ENCODE measurements at regions not wholly inside any gene's neighbourhood (a gene's known extent, or its start where the extent isn't known, plus 50 kb on each side); places are given as distances from the start of the nearest gene placed in this dataset.

DNA sequence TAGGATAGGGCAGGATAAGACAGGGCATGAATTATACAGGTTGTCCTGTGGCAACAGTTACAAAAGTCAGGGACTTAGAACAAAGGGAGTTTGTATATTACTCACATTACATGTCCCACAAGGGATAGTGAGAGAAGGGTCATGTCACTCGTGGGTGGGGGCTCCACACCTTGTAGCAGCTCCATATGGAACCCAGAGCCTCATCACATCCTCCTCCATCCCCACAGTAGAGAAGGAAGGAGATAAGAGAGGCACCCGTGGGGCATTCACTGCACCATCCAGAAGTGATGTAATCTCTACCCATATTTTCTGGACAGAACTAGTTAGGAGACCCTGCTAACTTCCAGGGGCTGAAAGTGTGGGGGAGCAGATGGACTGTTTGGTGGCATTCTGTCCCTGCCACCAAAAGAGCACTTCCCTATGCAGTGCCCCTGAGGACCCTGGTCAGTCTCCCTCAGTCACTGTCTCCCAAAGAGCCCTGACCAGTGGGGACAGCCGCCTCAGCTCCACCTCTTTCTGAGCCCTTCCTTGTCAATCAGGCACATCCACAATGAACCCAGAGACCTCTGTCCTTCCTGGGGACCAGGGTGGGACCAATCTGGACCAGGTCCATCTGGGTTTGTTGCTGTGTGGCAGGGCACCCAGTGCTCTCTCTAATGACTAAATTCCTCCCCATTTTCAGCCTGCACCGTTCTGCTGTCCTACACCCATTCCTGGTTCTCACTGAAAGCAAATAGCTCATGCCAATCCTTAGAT, 154.8 kb upstream of the ETV3 start:
- no peak overlapping the region for H3K27ac Mint-ChIP-seq
- ATAC-seq (no peak), DNase-seq (ENCODE audit: low spot score) (no peak)
- Histone ChIP-seq H3K27ac (ENCODE audit: low read depth) (no peak overlapping the region), H3K36me3 (ENCODE audit: insufficient read depth) (no peaks in the 10 kb centered on the region), H3K4me1 (ENCODE audit: insufficient read depth) (no peaks in the 10 kb centered on the region), H3K4me3 (no peak overlapping the region), H3K79me2 (replicated peaks; ENCODE audit: insufficient read depth) (no peaks in the 10 kb centered on the region), H3F3A (replicated peaks; ENCODE audit: low read depth) (no peaks in the 10 kb centered on the region), H3K27me3 (ENCODE audit: insufficient read depth) (no peaks in the 10 kb centered on the region), H2AFZ (no peak overlapping the region), H3K4me2 (no peak overlapping the region), H4K20me1 (replicated peaks; ENCODE audit: insufficient read depth) (no peaks in the 10 kb centered on the region), H3K9me2 (ENCODE audit: insufficient read depth) (peaks cover 4% of the 10 kb centered on the region; the same call in 1 of the 2 replicates)
- H3K27me3 Mint-ChIP-seq (ENCODE audit: insufficient read depth, low read depth, poor library complexity) = peaks cover 6% of the 10 kb centered on the region
- no peaks in the 10 kb centered on the region; the same call in 2 of the 3 replicates for H3K4me1 Mint-ChIP-seq
- no peaks in the 10 kb centered on the region; the same call in 2 of the 3 replicates for H3K36me3 Mint-ChIP-seq (ENCODE audit: low read depth)
- H3K4me3 Mint-ChIP-seq = no peak overlapping the region
- peaks cover 2% of the 10 kb centered on the region; the same call in 2 of the 3 replicates for H3K9me3 Mint-ChIP-seq
- TF ChIP-seq CTCF (conservative IDR thresholded peaks at IDR 0.05; ENCODE audit: low read depth in 2 of 2) (no peak), STAT1 (IDR thresholded peaks at IDR 0.05; ENCODE audit: unreplicated experiment) (no peak), ETS1 (IDR thresholded peaks at IDR 0.05) (no peak), ZNF331 (CRISPR knock-in tag; IDR thresholded peaks at IDR 0.05; ENCODE audit: low read depth) (no peak)
- TF ChIP-seq, protein P1, sequence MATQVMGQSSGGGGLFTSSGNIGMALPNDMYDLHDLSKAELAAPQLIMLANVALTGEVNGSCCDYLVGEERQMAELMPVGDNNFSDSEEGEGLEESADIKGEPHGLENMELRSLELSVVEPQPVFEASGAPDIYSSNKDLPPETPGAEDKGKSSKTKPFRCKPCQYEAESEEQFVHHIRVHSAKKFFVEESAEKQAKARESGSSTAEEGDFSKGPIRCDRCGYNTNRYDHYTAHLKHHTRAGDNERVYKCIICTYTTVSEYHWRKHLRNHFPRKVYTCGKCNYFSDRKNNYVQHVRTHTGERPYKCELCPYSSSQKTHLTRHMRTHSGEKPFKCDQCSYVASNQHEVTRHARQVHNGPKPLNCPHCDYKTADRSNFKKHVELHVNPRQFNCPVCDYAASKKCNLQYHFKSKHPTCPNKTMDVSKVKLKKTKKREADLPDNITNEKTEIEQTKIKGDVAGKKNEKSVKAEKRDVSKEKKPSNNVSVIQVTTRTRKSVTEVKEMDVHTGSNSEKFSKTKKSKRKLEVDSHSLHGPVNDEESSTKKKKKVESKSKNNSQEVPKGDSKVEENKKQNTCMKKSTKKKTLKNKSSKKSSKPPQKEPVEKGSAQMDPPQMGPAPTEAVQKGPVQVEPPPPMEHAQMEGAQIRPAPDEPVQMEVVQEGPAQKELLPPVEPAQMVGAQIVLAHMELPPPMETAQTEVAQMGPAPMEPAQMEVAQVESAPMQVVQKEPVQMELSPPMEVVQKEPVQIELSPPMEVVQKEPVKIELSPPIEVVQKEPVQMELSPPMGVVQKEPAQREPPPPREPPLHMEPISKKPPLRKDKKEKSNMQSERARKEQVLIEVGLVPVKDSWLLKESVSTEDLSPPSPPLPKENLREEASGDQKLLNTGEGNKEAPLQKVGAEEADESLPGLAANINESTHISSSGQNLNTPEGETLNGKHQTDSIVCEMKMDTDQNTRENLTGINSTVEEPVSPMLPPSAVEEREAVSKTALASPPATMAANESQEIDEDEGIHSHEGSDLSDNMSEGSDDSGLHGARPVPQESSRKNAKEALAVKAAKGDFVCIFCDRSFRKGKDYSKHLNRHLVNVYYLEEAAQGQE (IDR thresholded peaks at IDR 0.05; ENCODE audit: unreplicated experiment) = no peak

DNA sequence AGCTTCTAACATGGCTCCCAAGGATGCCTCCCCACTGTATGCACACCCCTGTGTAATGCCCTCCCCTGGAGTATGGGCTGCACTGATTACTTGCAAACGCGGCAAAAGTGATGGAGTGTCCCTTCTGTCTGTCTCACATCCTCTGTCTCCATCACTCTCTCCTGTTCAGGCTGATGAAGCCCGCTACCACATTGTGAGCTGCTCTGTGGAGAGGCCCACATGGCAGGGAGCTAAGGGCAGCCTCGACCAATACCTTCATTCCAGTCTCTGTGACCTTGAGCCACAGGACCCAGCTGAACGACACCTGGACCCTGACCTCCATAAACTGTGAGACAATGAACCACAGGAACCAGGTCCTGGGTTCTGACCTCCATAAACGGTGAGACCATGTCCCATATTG, 154.1 kb upstream of the ETV3 start:
- no peaks in the 10 kb centered on the region for H3K4me1 ChIP-seq (ENCODE audit: insufficient read depth)
- H3K4me1 Mint-ChIP-seq = no peaks in the 10 kb centered on the region; the same call in 2 of the 3 replicates
- H3K27ac Mint-ChIP-seq = no peak overlapping the region
- TF ChIP-seq JUNB (IDR thresholded peaks at IDR 0.05; ENCODE audit: unreplicated experiment) = no peak
- TF ChIP-seq, protein P2, sequence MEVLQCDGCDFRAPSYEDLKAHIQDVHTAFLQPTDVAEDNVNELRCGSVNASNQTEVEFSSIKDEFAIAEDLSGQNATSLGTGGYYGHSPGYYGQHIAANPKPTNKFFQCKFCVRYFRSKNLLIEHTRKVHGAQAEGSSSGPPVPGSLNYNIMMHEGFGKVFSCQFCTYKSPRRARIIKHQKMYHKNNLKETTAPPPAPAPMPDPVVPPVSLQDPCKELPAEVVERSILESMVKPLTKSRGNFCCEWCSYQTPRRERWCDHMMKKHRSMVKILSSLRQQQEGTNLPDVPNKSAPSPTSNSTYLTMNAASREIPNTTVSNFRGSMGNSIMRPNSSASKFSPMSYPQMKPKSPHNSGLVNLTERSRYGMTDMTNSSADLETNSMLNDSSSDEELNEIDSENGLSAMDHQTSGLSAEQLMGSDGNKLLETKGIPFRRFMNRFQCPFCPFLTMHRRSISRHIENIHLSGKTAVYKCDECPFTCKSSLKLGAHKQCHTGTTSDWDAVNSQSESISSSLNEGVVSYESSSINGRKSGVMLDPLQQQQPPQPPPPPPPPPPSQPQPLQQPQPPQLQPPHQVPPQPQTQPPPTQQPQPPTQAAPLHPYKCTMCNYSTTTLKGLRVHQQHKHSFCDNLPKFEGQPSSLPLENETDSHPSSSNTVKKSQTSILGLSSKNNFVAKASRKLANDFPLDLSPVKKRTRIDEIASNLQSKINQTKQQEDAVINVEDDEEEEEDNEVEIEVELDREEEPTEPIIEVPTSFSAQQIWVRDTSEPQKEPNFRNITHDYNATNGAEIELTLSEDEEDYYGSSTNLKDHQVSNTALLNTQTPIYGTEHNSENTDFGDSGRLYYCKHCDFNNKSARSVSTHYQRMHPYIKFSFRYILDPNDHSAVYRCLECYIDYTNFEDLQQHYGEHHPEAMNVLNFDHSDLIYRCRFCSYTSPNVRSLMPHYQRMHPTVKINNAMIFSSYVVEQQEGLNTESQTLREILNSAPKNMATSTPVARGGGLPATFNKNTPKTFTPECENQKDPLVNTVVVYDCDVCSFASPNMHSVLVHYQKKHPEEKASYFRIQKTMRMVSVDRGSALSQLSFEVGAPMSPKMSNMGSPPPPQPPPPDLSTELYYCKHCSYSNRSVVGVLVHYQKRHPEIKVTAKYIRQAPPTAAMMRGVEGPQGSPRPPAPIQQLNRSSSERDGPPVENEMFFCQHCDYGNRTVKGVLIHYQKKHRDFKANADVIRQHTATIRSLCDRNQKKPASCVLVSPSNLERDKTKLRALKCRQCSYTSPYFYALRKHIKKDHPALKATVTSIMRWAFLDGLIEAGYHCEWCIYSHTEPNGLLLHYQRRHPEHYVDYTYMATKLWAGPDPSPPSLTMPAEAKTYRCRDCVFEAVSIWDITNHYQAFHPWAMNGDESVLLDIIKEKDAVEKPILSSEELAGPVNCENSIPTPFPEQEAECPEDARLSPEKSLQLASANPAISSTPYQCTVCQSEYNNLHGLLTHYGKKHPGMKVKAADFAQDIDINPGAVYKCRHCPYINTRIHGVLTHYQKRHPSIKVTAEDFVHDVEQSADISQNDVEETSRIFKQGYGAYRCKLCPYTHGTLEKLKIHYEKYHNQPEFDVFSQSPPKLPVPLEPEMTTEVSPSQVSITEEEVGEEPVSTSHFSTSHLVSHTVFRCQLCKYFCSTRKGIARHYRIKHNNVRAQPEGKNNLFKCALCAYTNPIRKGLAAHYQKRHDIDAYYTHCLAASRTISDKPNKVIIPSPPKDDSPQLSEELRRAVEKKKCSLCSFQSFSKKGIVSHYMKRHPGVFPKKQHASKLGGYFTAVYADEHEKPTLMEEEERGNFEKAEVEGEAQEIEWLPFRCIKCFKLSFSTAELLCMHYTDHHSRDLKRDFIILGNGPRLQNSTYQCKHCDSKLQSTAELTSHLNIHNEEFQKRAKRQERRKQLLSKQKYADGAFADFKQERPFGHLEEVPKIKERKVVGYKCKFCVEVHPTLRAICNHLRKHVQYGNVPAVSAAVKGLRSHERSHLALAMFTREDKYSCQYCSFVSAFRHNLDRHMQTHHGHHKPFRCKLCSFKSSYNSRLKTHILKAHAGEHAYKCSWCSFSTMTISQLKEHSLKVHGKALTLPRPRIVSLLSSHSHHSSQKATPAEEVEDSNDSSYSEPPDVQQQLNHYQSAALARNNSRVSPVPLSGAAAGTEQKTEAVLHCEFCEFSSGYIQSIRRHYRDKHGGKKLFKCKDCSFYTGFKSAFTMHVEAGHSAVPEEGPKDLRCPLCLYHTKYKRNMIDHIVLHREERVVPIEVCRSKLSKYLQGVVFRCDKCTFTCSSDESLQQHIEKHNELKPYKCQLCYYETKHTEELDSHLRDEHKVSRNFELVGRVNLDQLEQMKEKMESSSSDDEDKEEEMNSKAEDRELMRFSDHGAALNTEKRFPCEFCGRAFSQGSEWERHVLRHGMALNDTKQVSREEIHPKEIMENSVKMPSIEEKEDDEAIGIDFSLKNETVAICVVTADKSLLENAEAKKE (CRISPR knock-in tag; IDR thresholded peaks at IDR 0.05) = no peak

More for the DNA sequence above, 154.1 kb upstream of the ETV3 start:
- DNase-seq (ENCODE audit: low spot score) (no peak), ATAC-seq (no peak)
- H3K36me3 ChIP-seq (ENCODE audit: insufficient read depth) = no peaks in the 10 kb centered on the region
- no peaks in the 10 kb centered on the region for H3K27me3 ChIP-seq (ENCODE audit: insufficient read depth)
- H3K27me3 Mint-ChIP-seq (ENCODE audit: insufficient read depth, low read depth, poor library complexity) = peaks cover 6% of the 10 kb centered on the region
- H3K9me3 Mint-ChIP-seq = peaks cover 2% of the 10 kb centered on the region; the same call in 2 of the 3 replicates
- H3K4me2 ChIP-seq = no peak overlapping the region
- H3K36me3 Mint-ChIP-seq (ENCODE audit: low read depth) = no peaks in the 10 kb centered on the region; the same call in 2 of the 3 replicates
- H3K79me2 ChIP-seq (replicated peaks; ENCODE audit: insufficient read depth) = no peaks in the 10 kb centered on the region
- no peaks in the 10 kb centered on the region for H4K20me1 ChIP-seq (replicated peaks; ENCODE audit: insufficient read depth)
- H3K27ac ChIP-seq (ENCODE audit: low read depth) = no peak overlapping the region
- no peaks in the 10 kb centered on the region for H3F3A ChIP-seq (replicated peaks; ENCODE audit: low read depth)
- no peak overlapping the region for H3K4me3 ChIP-seq
- H3K9me2 ChIP-seq (ENCODE audit: insufficient read depth) = peaks cover 4% of the 10 kb centered on the region; the same call in 1 of the 2 replicates
- no peak overlapping the region for H3K4me3 Mint-ChIP-seq
- no peak overlapping the region for H2AFZ ChIP-seq
